Nephron (organoid): ENCODE measurements at regions not wholly inside any gene's neighbourhood (a gene's known extent, or its start where the extent isn't known, plus 50 kb on each side); places are given as distances from the start of the nearest gene placed in this dataset.

Experiments used
- H3K27ac Mint-ChIP-seq, 3 experiments: 2 replicates each; pipeline ENCODE4 v1.8.0; 2020; ENCODE audit warnings: mixed read lengths in 3 of 3, mild to moderate bottlenecking in 2 of 3, moderate library complexity in 1 of 3
- H3K27me3 Mint-ChIP-seq: 2 replicates; pipeline ENCODE4 v1.8.0; 2021; ENCODE audit warnings: low read depth, mild to moderate bottlenecking, moderate library complexity, mixed read lengths
- H3K36me3 Mint-ChIP-seq: 2 replicates; pipeline ENCODE4 v1.8.0; 2020; ENCODE audit warnings: low read depth, mixed read lengths
- H3K4me1 Mint-ChIP-seq: 2 replicates; pipeline ENCODE4 v1.8.0; 2020; ENCODE audit warnings: mixed read lengths
- H3K4me3 Mint-ChIP-seq, 3 experiments: 2 replicates each; pipeline ENCODE4 v1.8.0; 2020; ENCODE audit warnings: mild to moderate bottlenecking in 3 of 3, mixed read lengths in 3 of 3, moderate library complexity in 2 of 3
- H3K9me3 Mint-ChIP-seq: 2 replicates; pipeline ENCODE4 v1.8.0; 2020; ENCODE audit warnings: mixed read lengths
- TF ChIP-seq, protein P1 (sequence below), 3 experiments: fragments of 200-600 bp; sonication (generic); IDR thresholded peaks; one replicate each; pipeline ENCODE4 v1.5.0; 2021; ENCODE audit warnings: antibody characterized with exemption in 3 of 3; ENCODE audit not compliant: unreplicated experiment in 3 of 3

- Mint-ChIP-seq H3K27ac (peak overlapping the region in 1 of 3 experiments; percentile 14), H3K27me3 (no peaks in the 10 kb centered on the region), H3K4me3 (no peak overlapping the region), H3K9me3 (no peaks in the 10 kb centered on the region), H3K4me1 (peaks cover 24% of the 10 kb centered on the region), H3K36me3 (no peaks in the 10 kb centered on the region)
- TF ChIP-seq, protein P1, sequence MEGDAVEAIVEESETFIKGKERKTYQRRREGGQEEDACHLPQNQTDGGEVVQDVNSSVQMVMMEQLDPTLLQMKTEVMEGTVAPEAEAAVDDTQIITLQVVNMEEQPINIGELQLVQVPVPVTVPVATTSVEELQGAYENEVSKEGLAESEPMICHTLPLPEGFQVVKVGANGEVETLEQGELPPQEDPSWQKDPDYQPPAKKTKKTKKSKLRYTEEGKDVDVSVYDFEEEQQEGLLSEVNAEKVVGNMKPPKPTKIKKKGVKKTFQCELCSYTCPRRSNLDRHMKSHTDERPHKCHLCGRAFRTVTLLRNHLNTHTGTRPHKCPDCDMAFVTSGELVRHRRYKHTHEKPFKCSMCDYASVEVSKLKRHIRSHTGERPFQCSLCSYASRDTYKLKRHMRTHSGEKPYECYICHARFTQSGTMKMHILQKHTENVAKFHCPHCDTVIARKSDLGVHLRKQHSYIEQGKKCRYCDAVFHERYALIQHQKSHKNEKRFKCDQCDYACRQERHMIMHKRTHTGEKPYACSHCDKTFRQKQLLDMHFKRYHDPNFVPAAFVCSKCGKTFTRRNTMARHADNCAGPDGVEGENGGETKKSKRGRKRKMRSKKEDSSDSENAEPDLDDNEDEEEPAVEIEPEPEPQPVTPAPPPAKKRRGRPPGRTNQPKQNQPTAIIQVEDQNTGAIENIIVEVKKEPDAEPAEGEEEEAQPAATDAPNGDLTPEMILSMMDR (IDR thresholded peaks at IDR 0.05; ENCODE audit: unreplicated experiment in 3 of 3) = no peak
These were observed 208.5 kb downstream of the MAD2L1 start for GRCh38 chr4:119858176-119858575.

DNA sequence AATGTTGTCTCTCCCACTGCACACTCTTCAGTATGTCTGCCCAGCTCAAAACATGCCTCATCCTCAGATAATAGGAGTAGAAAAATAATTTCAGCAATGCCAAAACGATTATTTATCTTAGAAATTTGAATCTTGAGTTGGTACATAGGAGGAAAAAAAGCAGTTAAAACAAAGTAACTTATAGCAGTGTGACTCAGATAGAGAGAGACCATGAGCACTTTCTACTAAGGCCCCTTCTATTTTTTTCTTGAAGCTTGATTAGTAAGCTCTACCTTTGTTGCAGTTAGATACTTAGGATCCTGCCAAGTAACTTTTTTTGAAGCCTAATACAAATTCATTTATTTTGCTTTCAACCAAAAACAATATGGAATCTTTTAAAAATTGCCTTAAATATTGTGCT is 212.3 kb downstream of the MAD2L1 start:
- TF ChIP-seq, protein P1 (IDR thresholded peaks at IDR 0.05; ENCODE audit: unreplicated experiment in 3 of 3) = no peak
- no peaks in the 10 kb centered on the region for H3K36me3 Mint-ChIP-seq
- no peak overlapping the region for H3K4me3 Mint-ChIP-seq
- H3K9me3 Mint-ChIP-seq = no peaks in the 10 kb centered on the region
- H3K4me1 Mint-ChIP-seq = no peaks in the 10 kb centered on the region
- H3K27me3 Mint-ChIP-seq = no peaks in the 10 kb centered on the region
- H3K27ac Mint-ChIP-seq = no peak overlapping the region

DNA sequence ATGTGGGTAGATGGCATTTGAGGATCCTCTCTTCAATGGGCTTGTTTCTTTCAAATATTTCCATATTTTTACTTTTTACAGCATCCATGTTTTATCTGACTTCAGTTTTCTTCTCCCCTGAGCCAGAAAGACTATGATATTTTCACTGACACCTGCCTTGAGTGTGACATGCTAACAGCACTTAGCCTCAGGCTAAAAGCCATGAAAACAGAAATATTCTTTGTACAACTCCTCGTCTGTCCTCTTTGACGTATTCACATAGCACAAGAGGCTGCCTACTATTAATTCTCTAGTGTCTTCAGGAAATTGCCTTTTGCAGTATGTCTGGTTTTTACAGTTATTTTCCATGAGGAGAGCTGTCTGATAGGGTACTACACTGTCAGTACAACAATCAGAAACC is 215.0 kb downstream of the MAD2L1 start:
- Mint-ChIP-seq H3K36me3 (no peaks in the 10 kb centered on the region), H3K4me3 (no peak overlapping the region), H3K27ac (no peak overlapping the region), H3K4me1 (no peaks in the 10 kb centered on the region), H3K9me3 (peaks cover 2% of the 10 kb centered on the region), H3K27me3 (no peaks in the 10 kb centered on the region)
- TF ChIP-seq, protein P1 (IDR thresholded peaks at IDR 0.05; ENCODE audit: unreplicated experiment in 3 of 3) = no peak

DNA sequence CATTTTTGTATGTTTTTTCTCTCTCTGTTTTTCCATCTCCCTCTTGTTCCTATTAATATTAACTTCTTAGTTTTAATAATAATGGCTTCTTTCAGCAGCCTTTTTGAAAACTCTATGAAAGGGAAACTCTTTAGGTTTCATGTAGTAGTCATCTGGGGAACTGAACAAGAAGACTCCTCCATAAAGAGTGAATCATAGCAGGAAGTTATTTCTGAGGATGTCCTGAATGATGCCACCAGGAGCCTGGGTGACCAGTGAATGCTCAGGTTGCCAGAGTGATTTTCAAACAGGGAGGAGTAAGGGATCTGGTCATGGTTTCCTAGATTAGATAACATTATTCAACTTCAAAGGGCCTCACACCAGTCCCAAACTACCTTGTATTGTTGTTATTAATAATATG is 212.8 kb upstream of the PDE5A start:
- H3K27ac Mint-ChIP-seq = no peak overlapping the region
- peaks cover 15% of the 10 kb centered on the region for H3K9me3 Mint-ChIP-seq
- no peak overlapping the region for H3K4me3 Mint-ChIP-seq
- H3K27me3 Mint-ChIP-seq = no peaks in the 10 kb centered on the region
- no peaks in the 10 kb centered on the region for H3K4me1 Mint-ChIP-seq
- H3K36me3 Mint-ChIP-seq = no peaks in the 10 kb centered on the region
- TF ChIP-seq, protein P1 (IDR thresholded peaks at IDR 0.05; ENCODE audit: unreplicated experiment in 3 of 3) = no peak

DNA sequence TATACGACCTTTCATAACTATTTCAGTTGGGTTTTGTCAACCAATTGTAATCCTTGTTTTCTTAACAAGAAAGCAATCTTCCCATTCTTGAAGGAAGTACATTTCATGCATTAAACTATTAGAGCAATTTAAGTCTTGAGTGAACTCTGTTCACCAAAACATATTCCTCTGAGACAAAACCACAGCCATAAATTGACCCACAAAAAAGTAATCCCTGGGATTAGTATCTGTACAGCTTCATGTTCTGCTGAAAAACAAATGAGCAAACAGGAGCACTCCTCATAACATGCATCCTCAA is 207.0 kb upstream of the PDE5A start:
- peaks cover 15% of the 10 kb centered on the region for H3K9me3 Mint-ChIP-seq
- H3K4me1 Mint-ChIP-seq = peaks cover 5% of the 10 kb centered on the region
- H3K36me3 Mint-ChIP-seq = no peaks in the 10 kb centered on the region
- TF ChIP-seq, protein P1 (IDR thresholded peaks at IDR 0.05; ENCODE audit: unreplicated experiment in 3 of 3) = no peak
- H3K27me3 Mint-ChIP-seq = no peaks in the 10 kb centered on the region
- peak overlapping the region in 1 of 3 experiments; percentile 5 for H3K27ac Mint-ChIP-seq
- no peak overlapping the region for H3K4me3 Mint-ChIP-seq

- H3K36me3 Mint-ChIP-seq = no peaks in the 10 kb centered on the region
- H3K27me3 Mint-ChIP-seq = no peaks in the 10 kb centered on the region
- no peak overlapping the region for H3K4me3 Mint-ChIP-seq
- peaks cover 5% of the 10 kb centered on the region for H3K4me1 Mint-ChIP-seq
- peak overlapping the region in 2 of 3 experiments; percentile 5 to 55 for H3K27ac Mint-ChIP-seq
- H3K9me3 Mint-ChIP-seq = peaks cover 15% of the 10 kb centered on the region
- TF ChIP-seq, protein P1 (IDR thresholded peaks at IDR 0.05; ENCODE audit: unreplicated experiment in 3 of 3) = no peak
These were observed 206.5 kb upstream of the PDE5A start for GRCh38 chr4:119834906-119835612.
